ENCODE measurements at regions not wholly inside any gene's neighbourhood (a gene's known extent, or its start where the extent isn't known, plus 50 kb on each side); places are given as distances from the start of the nearest gene placed in this dataset.

DNA sequence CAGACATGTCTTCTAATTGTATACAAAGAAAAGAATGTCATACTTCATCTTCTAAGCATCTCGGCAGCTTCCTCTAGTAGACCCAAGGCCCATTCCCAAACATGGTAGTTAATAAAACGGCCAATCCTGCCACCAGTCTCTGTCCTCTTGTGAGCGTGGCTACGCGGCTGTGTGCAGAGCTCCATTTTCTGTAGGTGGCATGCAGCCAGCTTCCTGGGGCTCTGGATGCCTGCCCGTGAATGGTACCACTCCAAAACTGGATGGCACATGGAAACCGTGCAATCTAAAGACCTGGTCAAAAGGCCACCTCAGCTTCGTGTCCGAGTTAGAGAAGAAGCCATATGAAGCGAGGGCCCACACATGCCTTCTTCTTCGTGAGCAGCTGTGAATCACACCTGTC is 110.7 kb downstream of the SIPA1L2 start:
- TF ChIP-seq CTCF (IDR thresholded peaks at IDR 0.05; ENCODE audit: extremely low read depth, missing control alignments) = no peak
- DNase-seq (ENCODE audit: low spot score) = no peak

DNA sequence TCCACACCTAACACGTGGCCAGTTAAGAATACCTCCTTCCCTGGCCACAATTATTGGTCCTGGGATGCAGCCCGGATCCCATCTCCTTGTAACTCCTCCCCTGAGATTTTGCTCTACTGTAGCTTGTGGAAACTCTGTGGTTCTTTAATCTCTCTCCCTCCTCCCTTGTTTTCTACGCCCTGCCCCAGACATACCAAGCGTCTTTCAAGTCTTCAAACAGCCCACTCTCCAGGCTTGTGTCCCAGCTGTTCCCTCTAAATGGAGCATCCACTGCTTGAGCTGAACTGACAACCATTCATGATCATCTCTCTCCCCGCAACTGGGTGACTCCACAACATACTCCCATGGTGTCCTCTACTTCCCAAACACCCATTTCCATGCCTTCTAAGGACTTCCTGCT is 111.6 kb downstream of the SIPA1L2 start:
- TF ChIP-seq CTCF (IDR thresholded peaks at IDR 0.05; ENCODE audit: extremely low read depth, missing control alignments) = no peak
- no peak for DNase-seq (ENCODE audit: low spot score)

GRCh38 chr1:232517204-232517603 is 112.7 kb downstream of the SIPA1L2 start:
- DNase-seq (ENCODE audit: low spot score) = no peak
- TF ChIP-seq CTCF (IDR thresholded peaks at IDR 0.05; ENCODE audit: extremely low read depth, missing control alignments) = no peak

GRCh38 chr1:232515706-232516105 is 114.2 kb downstream of the SIPA1L2 start:
- no peak for DNase-seq (ENCODE audit: low spot score)
- no peak for TF ChIP-seq CTCF (IDR thresholded peaks at IDR 0.05; ENCODE audit: extremely low read depth, missing control alignments)

- DNase-seq (ENCODE audit: low spot score) = no peak
- TF ChIP-seq CTCF (IDR thresholded peaks at IDR 0.05; ENCODE audit: extremely low read depth, missing control alignments) = no peak
These were observed 117.2 kb downstream of the SIPA1L2 start for GRCh38 chr1:232512712-232513111.

DNA sequence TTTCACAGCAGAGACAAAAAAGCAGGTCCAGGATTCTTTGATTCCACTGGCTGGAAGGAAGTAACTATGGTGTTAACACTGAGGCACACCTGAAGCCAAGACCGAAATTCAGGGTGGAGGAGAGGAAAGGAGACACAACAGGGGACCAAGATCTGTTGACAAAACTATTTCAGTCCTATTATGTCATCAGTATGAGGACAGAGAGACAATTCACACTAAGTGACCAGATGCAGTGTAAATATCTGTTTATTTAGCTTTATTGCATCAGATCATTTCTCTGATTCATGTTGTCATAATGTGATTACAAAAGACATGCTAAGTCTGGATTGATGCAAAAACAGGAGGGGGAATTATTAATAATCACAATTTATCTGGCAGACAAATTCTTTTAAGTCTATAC is 118.8 kb downstream of the SIPA1L2 start:
- DNase-seq (ENCODE audit: low spot score) = no peak
- no peak for TF ChIP-seq CTCF (IDR thresholded peaks at IDR 0.05; ENCODE audit: extremely low read depth, missing control alignments)

DNA sequence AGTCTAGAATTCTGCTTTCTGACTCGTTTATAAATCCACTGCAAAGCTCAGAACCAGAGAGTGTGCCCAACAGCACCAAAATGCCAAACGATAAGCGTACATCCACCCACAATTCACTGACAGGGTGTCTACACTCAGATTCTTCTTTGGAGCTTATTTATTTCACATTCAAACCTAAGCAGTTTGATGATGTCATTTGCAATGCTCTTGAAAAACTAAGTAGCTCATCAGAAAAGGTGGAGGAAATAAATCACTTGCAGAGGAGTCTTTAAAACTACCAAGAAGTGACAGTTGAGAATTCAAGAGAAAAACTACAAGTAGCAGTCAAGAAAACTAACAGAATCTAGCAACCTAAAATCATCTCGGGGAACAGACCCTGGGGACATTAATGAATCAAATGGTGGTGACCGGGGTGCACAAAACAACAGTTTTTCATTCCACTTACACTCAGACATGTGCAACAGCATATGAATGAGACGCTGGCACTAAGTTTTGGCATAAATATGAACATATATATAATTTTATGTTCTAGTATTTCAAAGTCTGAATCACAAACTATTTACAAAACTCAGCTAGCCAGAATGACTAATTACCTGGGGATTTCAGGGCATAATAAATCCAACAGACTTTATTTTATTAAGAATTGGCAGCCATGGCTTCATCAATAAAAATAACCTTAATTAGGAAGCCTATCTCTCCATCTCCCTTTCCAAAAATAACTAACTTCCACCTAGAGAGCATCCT is 119.4 kb downstream of the SIPA1L2 start:
- no peak for TF ChIP-seq CTCF (IDR thresholded peaks at IDR 0.05; ENCODE audit: extremely low read depth, missing control alignments)
- DNase-seq (ENCODE audit: low spot score) = no peak

Measured in GM20000 (cell line).